Activated CD8-positive, alpha-beta memory T cell treated with anti-CD3 and anti-CD28 coated beads for 4 hours (primary cell): ENCODE measurements at regions not wholly inside any gene's neighbourhood (a gene's known extent, or its start where the extent isn't known, plus 50 kb on each side); places are given as distances from the start of the nearest gene placed in this dataset.

Experiments
- DNase-seq, 2 donors: peaks; one replicate each; pipeline ENCODE4 v3.0.0-alpha.2; 2020; ENCODE audit warnings: low read depth in 2 of 2

DNA sequence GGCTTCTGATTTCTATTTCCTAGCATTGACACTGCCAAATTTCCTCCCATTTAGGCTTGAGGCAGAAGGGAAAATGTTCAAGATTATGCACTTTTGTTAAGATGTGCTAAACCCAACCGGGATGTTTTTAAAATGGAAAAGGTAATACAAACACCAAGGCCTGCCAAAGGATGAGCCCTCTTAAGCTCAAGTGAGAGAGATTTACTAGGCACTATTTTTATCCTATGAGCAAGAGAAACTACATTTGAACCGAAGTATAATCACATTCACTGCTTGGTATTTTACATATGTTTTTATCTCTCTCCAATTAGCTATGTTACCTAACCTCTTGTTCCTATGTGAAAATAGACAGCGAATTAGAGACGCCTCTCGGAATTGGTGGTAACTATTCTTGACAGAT is 295.8 kb downstream of the GABRB3 start:
- no peak for DNase-seq

GRCh38 chr15:26475554-26475953 is 297.3 kb downstream of the GABRB3 start:
- no peak for DNase-seq

GRCh38 chr15:26472661-26473060 is 300.2 kb downstream of the GABRB3 start:
- DNase-seq: no peak

DNA sequence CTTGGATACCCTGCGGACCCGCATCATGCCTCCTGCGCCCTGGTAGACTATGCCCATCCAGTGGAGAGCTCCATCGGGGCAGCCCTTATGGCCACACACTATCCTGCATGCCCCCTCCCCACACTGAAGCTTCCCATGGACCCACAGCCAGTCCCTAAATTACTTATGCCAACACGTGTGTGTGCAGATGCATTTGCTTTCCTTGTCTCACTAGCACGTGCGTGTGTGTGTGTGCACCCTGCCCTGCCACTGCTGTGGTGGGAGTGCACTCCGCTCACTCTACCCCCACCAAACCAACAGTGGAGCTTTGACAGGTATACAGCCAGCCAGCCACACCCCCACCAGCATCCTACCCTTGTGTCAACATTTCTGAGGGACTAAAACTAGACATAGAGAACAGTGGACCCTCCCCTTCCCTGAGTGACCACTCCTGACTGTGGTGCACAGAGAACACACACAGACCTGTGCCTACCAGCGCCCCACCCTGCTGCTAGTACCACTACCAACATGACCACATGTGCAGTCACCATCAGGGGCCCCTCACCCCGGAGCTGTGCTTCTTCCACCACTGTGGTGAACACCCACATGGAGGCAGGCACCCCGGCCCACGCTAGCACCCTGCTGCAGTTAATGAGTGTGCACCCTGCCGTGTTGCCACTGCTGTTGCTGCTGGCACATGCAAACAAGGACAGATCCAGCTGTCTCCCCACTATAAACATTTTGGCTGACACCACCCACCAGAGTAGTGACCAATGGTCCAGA is 310.8 kb downstream of the GABRB3 start:
- no peak for DNase-seq

- no peak for DNase-seq
These were observed 312.7 kb downstream of the GABRB3 start for GRCh38 chr15:26460165-26460564.

DNA sequence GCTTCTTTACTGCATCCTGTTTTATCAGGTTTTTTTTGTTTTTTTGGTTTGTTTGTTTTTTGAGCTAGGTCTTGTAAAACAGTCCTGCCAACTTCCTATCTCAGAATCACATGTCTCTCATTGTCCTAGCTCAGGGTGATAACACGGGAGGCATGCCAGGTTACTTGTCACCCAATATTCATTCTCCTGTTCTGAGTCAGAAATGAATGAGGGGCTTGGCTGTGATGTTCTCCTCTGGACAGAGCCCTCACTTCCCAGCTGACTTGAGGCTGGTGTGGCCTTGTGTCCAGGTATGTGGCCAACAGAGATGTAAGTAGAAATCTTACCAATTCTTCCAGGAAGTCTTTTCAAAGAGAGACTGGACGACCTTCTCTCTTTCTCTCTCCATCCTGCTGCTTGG is 317.0 kb downstream of the GABRB3 start:
- no peak for DNase-seq

GRCh38 chr15:26453914-26454313 is 319.0 kb downstream of the GABRB3 start:
- no peak for DNase-seq

GRCh38 chr15:26451995-26452394 is 320.9 kb downstream of the GABRB3 start:
- no peak for DNase-seq

DNA sequence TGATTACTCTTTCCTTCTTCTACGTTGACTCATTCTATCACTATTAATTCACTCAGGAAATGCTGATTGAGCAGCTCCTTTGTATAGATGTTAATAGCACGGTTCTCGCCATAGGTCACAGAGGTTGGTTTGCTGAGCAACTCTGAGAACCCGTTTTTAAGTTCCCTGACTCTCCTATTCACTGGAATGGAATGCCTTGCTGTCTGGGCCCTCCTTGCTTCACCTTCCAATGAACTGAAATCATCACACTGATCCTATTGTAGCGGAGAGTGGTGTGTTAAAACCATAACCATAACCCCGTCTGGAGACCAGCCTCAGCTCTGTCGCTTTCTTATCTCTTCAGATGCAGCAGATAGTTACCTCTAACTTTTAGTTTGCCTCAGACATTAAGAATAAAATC is 323.6 kb downstream of the GABRB3 start:
- DNase-seq: no peak

DNA sequence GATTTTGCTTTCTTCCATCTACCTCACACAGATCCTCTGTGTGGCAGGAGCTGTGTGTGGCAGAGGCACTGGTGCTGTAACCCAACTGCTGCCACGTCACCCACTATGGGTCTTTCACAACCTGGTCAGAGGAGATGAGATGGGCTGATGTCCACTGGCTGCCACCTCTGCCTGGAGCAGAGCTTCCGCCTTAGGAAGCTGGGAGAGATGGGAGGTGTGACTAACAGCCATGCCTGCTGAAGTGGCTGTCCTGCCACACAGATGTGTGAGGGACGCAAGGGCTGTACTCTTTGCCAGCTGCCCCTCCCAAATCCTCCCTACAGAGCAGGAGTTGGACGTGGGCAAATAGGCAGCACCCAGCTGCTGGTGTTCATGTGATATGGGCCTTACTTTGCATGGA is 329.5 kb downstream of the GABRB3 start:
- DNase-seq: no peak

- DNase-seq: no peak
These were observed 330.2 kb downstream of the GABRB3 start for GRCh38 chr15:26442680-26443079.

GRCh38 chr15:26439681-26440080 is 333.2 kb downstream of the GABRB3 start:
- no peak for DNase-seq

DNA sequence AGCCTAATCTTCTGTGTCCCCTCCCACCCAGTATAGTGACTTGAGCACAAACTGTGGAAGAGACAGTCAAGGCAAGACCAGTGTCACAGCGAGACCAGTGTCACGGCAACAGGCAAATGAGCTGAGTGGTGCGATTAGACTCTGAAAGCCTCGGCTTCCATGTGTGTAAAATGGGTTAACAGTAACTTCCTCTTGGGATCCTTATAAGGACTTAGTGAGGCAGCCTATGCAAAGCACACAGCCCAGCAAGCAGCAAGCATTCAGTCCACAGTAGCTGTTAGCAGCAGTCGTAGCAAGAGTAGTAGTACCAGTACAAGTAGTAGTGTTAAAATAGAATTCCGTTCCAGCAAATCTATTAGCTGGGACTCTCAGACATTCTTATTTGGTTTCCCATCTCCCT is 334.1 kb downstream of the GABRB3 start:
- DNase-seq: no peak

DNA sequence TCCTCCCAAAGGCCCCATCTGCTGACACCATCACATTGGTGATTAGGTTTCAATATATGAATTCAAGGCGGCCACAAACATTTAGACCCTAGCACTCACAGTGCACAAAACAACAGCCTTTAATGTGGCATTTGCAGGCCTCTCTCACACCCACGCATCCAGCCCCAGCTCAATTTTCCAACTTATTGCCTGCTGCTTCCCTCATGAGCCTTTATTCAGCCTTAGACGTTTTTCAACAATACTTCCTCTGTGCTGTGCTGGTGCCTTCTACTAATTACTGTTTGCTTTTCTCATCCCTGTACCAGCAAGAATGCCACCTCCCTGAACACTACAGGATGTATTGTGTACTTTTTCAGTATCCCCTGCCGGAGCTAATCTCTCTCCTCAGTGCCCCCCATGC is 334.6 kb downstream of the GABRB3 start:
- DNase-seq: no peak

DNA sequence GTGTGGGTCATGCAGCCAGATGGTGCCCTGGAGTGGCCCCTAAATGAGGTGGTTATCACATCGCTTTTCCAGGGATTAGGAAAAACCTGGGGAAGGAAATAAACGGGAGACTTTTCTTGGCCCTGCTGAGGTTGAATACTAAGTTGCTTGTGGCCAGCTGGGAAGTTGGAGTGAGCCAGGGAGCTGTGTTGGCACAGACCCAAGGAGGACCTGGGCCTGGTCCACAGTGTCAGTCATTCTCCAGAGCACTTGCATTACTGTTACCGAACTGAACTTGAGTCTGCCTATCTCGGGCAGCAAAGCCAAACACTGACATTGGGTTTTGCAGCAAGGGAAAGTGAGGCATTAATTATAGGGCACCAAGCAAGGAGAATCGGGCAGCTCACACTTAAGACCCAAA is 339.0 kb downstream of the GABRB3 start:
- DNase-seq: no peak

DNA sequence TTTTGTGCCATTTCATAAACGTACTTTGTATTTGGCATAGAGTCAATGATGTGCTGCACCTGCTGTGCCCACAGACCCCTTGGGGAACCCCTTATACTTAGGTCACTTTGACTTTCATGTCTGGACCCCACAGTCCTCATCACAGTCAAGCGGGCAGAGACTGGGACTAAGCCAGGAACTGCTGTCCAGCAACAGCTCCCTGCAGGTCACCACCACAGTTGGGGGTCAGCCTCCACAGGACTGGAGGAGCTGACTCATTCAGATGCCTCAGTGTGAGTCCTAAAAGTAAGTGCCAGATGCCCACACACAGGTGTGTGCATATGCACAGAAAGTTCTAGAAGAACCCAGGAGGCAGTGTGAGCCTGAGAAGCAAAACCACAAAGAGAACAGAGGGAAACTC is 339.8 kb downstream of the GABRB3 start:
- no peak for DNase-seq

GRCh38 chr15:26421065-26421464 is 351.8 kb downstream of the GABRB3 start:
- no peak for DNase-seq

DNA sequence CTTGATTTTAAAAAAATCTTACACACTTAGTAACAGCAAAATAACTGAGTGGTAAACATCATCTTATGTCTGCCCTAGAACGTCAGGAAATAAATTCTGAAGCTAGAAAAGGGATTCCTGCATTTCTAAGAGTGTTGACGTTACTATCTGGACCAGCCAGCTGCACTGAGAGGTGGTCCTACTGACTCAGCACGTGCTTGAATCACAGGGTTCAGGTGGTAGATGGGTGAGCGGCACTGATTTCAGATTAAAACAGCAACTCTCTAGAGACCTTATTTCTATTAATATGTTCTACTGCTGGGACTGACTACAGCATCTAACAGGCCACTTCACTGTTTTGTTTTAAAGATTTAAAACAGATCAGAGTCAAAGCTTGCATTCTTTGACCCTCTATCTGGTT is 377.2 kb downstream of the GABRB3 start:
- DNase-seq: no peak

DNA sequence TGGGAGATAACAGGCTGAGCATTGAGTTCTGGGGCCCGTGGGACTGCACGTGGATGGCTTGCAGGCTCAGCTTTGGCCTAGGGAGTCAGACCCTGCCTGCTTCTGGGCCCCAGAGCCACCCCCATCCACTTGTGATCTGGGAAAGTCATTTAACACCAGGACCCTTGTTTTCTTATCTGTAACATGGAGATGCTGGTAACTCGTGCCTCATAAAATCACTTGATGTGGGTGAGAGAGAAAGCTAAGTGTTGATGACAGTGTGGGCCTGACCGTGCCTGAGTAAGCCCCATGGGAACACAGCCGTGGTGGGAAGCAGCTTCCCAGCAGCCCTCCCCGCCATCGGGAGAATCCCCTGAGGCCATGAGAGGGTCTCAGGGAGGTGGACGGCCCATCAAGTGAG is 378.1 kb downstream of the GABRB3 start:
- no peak for DNase-seq

DNA sequence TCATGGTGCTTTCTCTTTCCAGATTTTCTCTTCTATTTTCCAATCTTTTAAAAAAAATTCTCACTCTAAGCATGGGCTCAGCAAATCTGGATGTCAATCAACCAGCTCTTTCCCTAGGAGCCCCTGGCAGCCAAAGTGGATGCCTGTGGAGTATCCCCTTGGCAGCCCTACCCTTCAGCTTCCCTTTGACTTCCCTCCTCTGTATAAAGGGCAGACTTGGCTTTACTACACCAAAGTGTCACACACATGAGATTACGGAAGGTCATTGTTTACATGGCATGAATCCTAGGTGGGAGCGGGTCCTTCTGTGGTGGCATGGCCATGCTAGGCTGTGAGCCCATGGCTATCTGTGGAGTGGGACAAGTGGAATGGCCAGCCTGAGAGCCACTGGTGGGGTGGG is 379.9 kb downstream of the GABRB3 start:
- DNase-seq: no peak

- no peak for DNase-seq
These were observed 381.2 kb downstream of the GABRB3 start for GRCh38 chr15:26391567-26392194.

DNA sequence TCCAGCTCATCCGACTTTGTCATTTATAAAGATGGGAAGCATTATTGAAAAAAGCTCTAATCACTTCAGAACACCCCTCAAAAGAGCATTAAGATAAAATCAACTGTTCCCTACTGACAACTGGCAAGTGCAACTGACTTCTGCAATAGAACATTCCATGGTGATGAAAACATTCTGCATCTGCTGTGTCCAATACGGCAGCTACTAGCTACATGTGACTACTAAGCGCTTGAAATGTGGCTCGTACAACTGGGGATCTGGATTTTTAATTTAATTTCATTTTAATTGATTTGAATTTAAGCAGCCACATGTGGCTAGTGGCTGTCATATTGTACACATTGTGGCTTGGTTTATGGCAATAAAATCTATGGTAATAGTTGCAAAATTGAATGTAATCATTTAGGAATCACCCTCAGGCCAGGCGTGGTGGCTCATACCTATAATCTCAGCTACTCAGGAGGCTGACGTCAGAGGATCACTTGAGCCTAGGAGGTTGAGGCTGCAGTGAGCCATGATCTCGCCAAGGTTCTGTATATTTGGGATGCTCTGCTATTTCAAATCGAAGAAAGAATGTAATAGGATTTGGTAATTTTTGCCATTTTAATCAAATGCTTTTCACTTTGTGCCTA is 390.3 kb downstream of the GABRB3 start:
- no peak for DNase-seq

DNA sequence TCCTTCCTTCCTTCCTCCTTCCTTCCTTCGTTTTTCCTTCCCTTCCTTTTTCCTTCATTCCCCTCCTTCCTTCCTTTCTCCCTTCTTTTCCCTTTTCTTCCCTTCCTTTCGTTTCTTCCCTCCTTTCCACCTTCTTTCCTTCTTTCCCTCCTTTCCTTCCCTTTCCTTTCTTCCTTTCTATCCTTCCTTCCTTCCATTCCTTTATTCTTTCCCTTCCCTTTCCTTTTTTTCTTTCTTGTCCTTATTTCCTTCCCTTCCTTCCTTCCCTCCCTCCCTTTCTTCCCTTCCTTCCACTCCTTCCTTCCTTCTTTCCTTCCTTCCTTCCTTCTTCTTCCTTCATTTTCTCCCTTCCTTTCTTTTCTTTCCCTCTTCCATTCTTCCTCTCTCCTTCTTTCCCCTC is 394.6 kb downstream of the GABRB3 start:
- no peak for DNase-seq
